Keratinocyte (primary cell): ENCODE measurements at regions not wholly inside any gene's neighbourhood (a gene's known extent, or its start where the extent isn't known, plus 50 kb on each side); places are given as distances from the start of the nearest gene placed in this dataset.

Experiments
- DNase-seq: peaks from one replicate; pipeline ENCODE4 v3.0.0-alpha.2; 2011; ENCODE audit warnings: low read depth, missing footprints, low spot score
- FAIRE-seq: peaks from 2 replicates; lab custom pipeline; 2011; peaks lifted over from hg19 to GRCh38; lab: Jason Lieb, UNC
- H2AFZ ChIP-seq: 2 replicates; pipeline ENCODE4 v1.6.0; 2012; ENCODE audit warnings: low read length, control low read depth, inconsistent platforms; ENCODE audit not compliant: control insufficient read depth
- H3K27ac ChIP-seq: 2 replicates; pipeline ENCODE4 v1.5.1; 2011; ENCODE audit warnings: low read length; ENCODE audit not compliant: control insufficient read depth, insufficient read depth
- H3K27me3 ChIP-seq: 3 replicates; pipeline ENCODE4 v1.6.0; 2011; ENCODE audit warnings: low read length; ENCODE audit not compliant: control insufficient read depth, insufficient read depth; ENCODE audit errors: extremely low read depth
- H3K36me3 ChIP-seq, 2 experiments: 2 replicates in 1 of 2; 3 replicates in 1 of 2; pipeline ENCODE4 v1.5.1; 2011; ENCODE audit warnings: low read length in 2 of 2, mild to moderate bottlenecking in 1 of 2; ENCODE audit not compliant: control insufficient read depth in 2 of 2, insufficient read depth in 2 of 2; ENCODE audit errors: extremely low read depth in 1 of 2
- H3K4me1 ChIP-seq: 3 replicates; pipeline ENCODE4 v1.5.1; 2011; ENCODE audit warnings: low read length; ENCODE audit not compliant: control insufficient read depth, insufficient read depth; ENCODE audit errors: extremely low read depth
- H3K4me2 ChIP-seq: 3 replicates; pipeline ENCODE4 v1.6.0; 2011; ENCODE audit warnings: low read depth, low read length; ENCODE audit not compliant: control insufficient read depth, insufficient read depth; ENCODE audit errors: extremely low read depth
- H3K4me3 ChIP-seq, 3 experiments: fragments of 200-600 bp in 1 of 3; sonication (generic) in 1 of 3; 2 replicates in 2 of 3; 3 replicates in 1 of 3; pipeline ENCODE4 v1.5.1; 2011 to 2016; ENCODE audit warnings: low read length in 3 of 3, mild to moderate bottlenecking in 3 of 3, control low read depth in 2 of 3, inconsistent platforms in 1 of 3, low read depth in 1 of 3, mixed read lengths in 1 of 3, mixed run types in 1 of 3, moderate library complexity in 1 of 3; ENCODE audit not compliant: control insufficient read depth in 2 of 3, insufficient read depth in 2 of 3; ENCODE audit errors: extremely low read depth in 1 of 3
- H3K79me2 ChIP-seq: 2 replicates; pipeline ENCODE4 v1.6.0; 2012; ENCODE audit warnings: low read length; ENCODE audit not compliant: control insufficient read depth, insufficient read depth
- H3K9ac ChIP-seq: 3 replicates; pipeline ENCODE4 v1.6.0; 2011; ENCODE audit warnings: low read length; ENCODE audit not compliant: control insufficient read depth, insufficient read depth; ENCODE audit errors: extremely low read depth
- H3K9me1 ChIP-seq: 3 replicates; pipeline ENCODE4 v1.6.0; 2011; ENCODE audit warnings: low read length; ENCODE audit not compliant: control insufficient read depth, insufficient read depth; ENCODE audit errors: extremely low read depth
- H3K9me3 ChIP-seq: 2 replicates; pipeline ENCODE4 v1.5.1; 2012; ENCODE audit warnings: low read depth, low read length; ENCODE audit not compliant: control insufficient read depth
- H4K20me1 ChIP-seq: 3 replicates; pipeline ENCODE4 v1.6.0; 2011; ENCODE audit warnings: low read length; ENCODE audit not compliant: control insufficient read depth, insufficient read depth; ENCODE audit errors: extremely low read depth
- CTCF ChIP-seq, 3 experiments: IDR thresholded peaks in 1 of 3; conservative IDR thresholded peaks in 1 of 3; optimal IDR thresholded peaks in 1 of 3; 2 replicates in 2 of 3; 3 replicates in 1 of 3; pipeline versions ENCODE3 to v1.5.1; 2011; ENCODE audit warnings: low read length in 3 of 3, mild to moderate bottlenecking in 3 of 3, moderate library complexity in 2 of 3, control low read depth in 1 of 3, inconsistent platforms in 1 of 3; ENCODE audit not compliant: insufficient read depth in 2 of 3; ENCODE audit errors: extremely low read depth in 1 of 3
- EZH2 ChIP-seq: IDR thresholded peaks from one replicate; pipeline ENCODE4 v1.6.1; 2012; ENCODE audit warnings: inconsistent platforms, mild to moderate bottlenecking, low read length, moderate library complexity
- dilution Hi-C: fragments of 300-500 bp; cut with MboI; formaldehyde crosslinking; loops from one replicate; pipeline ENCODE4 v1.7.0; 2020; ENCODE audit warnings: low sequenced_read_pairs; ENCODE audit not compliant: extremely low pct_ligation_motif_present

GRCh38 chr1:56137090-56137489, 442.3 kb downstream of the PLPP3 start:
- H2AFZ ChIP-seq = no peak overlapping the region
- no peaks in the 10 kb centered on the region for H3K27me3 ChIP-seq
- no peak overlapping the region for H3K9ac ChIP-seq
- no peaks in the 10 kb centered on the region for H3K79me2 ChIP-seq
- FAIRE-seq = no peak
- H3K9me3 ChIP-seq = no peaks in the 10 kb centered on the region
- no peak overlapping the region for H3K27ac ChIP-seq
- no peak for DNase-seq
- H3K4me1 ChIP-seq = no peaks in the 10 kb centered on the region
- H3K4me3 ChIP-seq = no peak overlapping the region
- H4K20me1 ChIP-seq = no peaks in the 10 kb centered on the region
- no peak overlapping the region for H3K4me2 ChIP-seq
- H3K36me3 ChIP-seq = no peaks in the 10 kb centered on the region
- no peaks in the 10 kb centered on the region for H3K9me1 ChIP-seq
- dilution Hi-C loops = no loop called here
- TF ChIP-seq CTCF (optimal IDR thresholded peaks at IDR 0.05 in 1 of 3, IDR thresholded peaks at IDR 0.05 in 1 of 3, conservative IDR thresholded peaks at IDR 0.05 in 1 of 3; ENCODE audit: extremely low read depth in 1 of 3, insufficient read depth in 2 of 3, low read length in 3 of 3) (no peak), EZH2 (no peak)

GRCh38 chr1:56135864-56136147, 443.6 kb downstream of the PLPP3 start:
- TF ChIP-seq EZH2 = no peak
- DNase-seq (no peak), FAIRE-seq (no peak)
- no peak overlapping the region for H3K4me2 ChIP-seq
- H3K27me3 ChIP-seq = no peaks in the 10 kb centered on the region
- no peaks in the 10 kb centered on the region for H4K20me1 ChIP-seq
- H3K4me1 ChIP-seq = no peaks in the 10 kb centered on the region
- no peak overlapping the region for H3K27ac ChIP-seq
- no peak overlapping the region for H3K4me3 ChIP-seq
- H3K9ac ChIP-seq = no peak overlapping the region
- H3K36me3 ChIP-seq = no peaks in the 10 kb centered on the region
- H3K79me2 ChIP-seq = no peaks in the 10 kb centered on the region
- H3K9me1 ChIP-seq = no peaks in the 10 kb centered on the region
- no peak overlapping the region for H2AFZ ChIP-seq
- dilution Hi-C loops = no loop called here
- H3K9me3 ChIP-seq = no peaks in the 10 kb centered on the region

- no peak overlapping the region for H3K4me3 ChIP-seq
- no peaks in the 10 kb centered on the region for H3K9me3 ChIP-seq
- no peaks in the 10 kb centered on the region for H3K4me1 ChIP-seq
- dilution Hi-C loops = no loop called here
- no peaks in the 10 kb centered on the region for H3K27me3 ChIP-seq
- H3K4me2 ChIP-seq = no peak overlapping the region
- TF ChIP-seq CTCF (optimal IDR thresholded peaks at IDR 0.05 in 1 of 3, IDR thresholded peaks at IDR 0.05 in 1 of 3, conservative IDR thresholded peaks at IDR 0.05 in 1 of 3; ENCODE audit: extremely low read depth in 1 of 3, insufficient read depth in 2 of 3, low read length in 3 of 3) (no peak), EZH2 (no peak)
- no peaks in the 10 kb centered on the region for H3K79me2 ChIP-seq
- DNase-seq (no peak), FAIRE-seq (no peak)
- no peaks in the 10 kb centered on the region for H3K9me1 ChIP-seq
- no peak overlapping the region for H2AFZ ChIP-seq
- no peaks in the 10 kb centered on the region for H3K36me3 ChIP-seq
- H3K9ac ChIP-seq = no peak overlapping the region
- no peaks in the 10 kb centered on the region for H4K20me1 ChIP-seq
- no peak overlapping the region for H3K27ac ChIP-seq
Observed at GRCh38 chr1:56135069-56135863, 444.1 kb downstream of the PLPP3 start.
